Tibial nerve (tissue), 4 donors: ENCODE measurements at regions not wholly inside any gene's neighbourhood (a gene's known extent, or its start where the extent isn't known, plus 50 kb on each side); places are given as distances from the start of the nearest gene placed in this dataset.

Experiments used
- CTCF ChIP-seq, 5 experiments: fragments of 200-600 bp in 3 of 5; fragments of 450-650 bp in 2 of 5; sonication (generic) in 3 of 5; IDR thresholded peaks; one replicate each; pipeline ENCODE4 v1.5.1; 2016 to 2019; ENCODE audit warnings: antibody characterized with exemption in 5 of 5, mild to moderate bottlenecking in 3 of 5, moderate library complexity in 2 of 5
- EP300 ChIP-seq, 2 donors: sonication (generic); formaldehyde crosslinking; IDR thresholded peaks; one replicate each; pipeline ENCODE4 v1.6.1; 2017; ENCODE audit warnings: antibody characterized with exemption in 2 of 2, mild to moderate bottlenecking in 1 of 2
- POLR2A ChIP-seq, 2 donors: fragments of 450-650 bp; IDR thresholded peaks; one replicate each; pipeline ENCODE4 v1.6.1; 2017; ENCODE audit warnings: antibody characterized with exemption in 2 of 2, mild to moderate bottlenecking in 2 of 2, moderate library complexity in 2 of 2

GRCh38 chr1:187167555-187167954, 338.8 kb downstream of the PLA2G4A start:
- no peak for TF ChIP-seq POLR2A (IDR thresholded peaks at IDR 0.05)
- no peak for TF ChIP-seq EP300 (IDR thresholded peaks at IDR 0.05)
- no peak for TF ChIP-seq CTCF (IDR thresholded peaks at IDR 0.05)
